Thymus (tissue), 11 donors: ENCODE measurements at regions not wholly inside any gene's neighbourhood (a gene's known extent, or its start where the extent isn't known, plus 50 kb on each side); places are given as distances from the start of the nearest gene placed in this dataset.

Experiments used
- DNase-seq, 9 donors: peaks; one replicate each; pipeline ENCODE4 v3.0.0-alpha.2; 2013; ENCODE audit warnings: low spot score in 9 of 9, low read depth in 6 of 9, missing footprints in 1 of 9
- H3K27ac ChIP-seq, 2 donors: one replicate each; pipeline ENCODE4 v1.5.1; 2013; ENCODE audit warnings: control low read depth in 1 of 2, low read depth in 1 of 2, low read length in 1 of 2, mild to moderate bottlenecking in 1 of 2, moderate library complexity in 1 of 2
- H3K27me3 ChIP-seq, 2 donors: one replicate each; pipeline ENCODE4 v1.5.1; 2013; ENCODE audit warnings: low read length in 1 of 2; ENCODE audit not compliant: control insufficient read depth in 2 of 2, insufficient read depth in 1 of 2
- H3K36me3 ChIP-seq, 2 donors: one replicate each; pipeline ENCODE4 v1.5.1; 2013; ENCODE audit warnings: low read length in 1 of 2, mild to moderate bottlenecking in 1 of 2, moderate library complexity in 1 of 2; ENCODE audit not compliant: control insufficient read depth in 2 of 2, insufficient read depth in 2 of 2
- H3K4me1 ChIP-seq, 2 donors: one replicate each; pipeline ENCODE4 v1.5.1; 2013; ENCODE audit warnings: low read length in 2 of 2; ENCODE audit not compliant: control insufficient read depth in 2 of 2, insufficient read depth in 2 of 2
- H3K4me3 ChIP-seq, 2 donors: one replicate each; pipeline ENCODE4 v1.5.1; 2013; ENCODE audit warnings: low read length in 2 of 2, control low read depth in 1 of 2, mild to moderate bottlenecking in 1 of 2
- H3K9me3 ChIP-seq, 2 donors: one replicate each; pipeline ENCODE4 v1.5.1; 2013; ENCODE audit warnings: low read length in 1 of 2, mild to moderate bottlenecking in 1 of 2; ENCODE audit not compliant: control insufficient read depth in 2 of 2, insufficient read depth in 1 of 2
- WGBS: extraction: QIAGEN DNeasy Blood & Tissue Kit; methylation state at CpG from one replicate; pipeline ENCODE4 v1.1.7; 2013; 5-methylcytosine and 5-hydroxymethylcytosine counted together
- donor health status: healthy.

DNA sequence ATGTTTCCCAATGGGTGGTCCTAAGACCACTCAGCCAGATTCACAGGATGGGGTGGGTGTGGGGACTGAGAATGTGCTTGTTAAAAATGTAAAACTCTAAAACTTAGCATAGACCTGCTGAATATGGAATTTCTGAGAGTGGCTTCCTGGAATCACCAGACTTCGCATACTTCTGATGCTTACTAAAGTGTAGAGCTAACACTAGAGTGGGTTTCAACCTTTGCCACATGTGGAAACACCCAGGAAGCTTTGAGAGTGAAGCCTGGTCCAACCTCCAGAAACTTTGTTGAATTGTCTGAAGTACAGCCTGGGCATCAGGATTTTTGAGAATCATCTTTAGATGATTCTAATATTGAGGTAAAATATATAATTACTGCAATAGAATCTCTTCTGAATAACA is 167.8 kb upstream of the EDNRA start:
- Histone ChIP-seq H3K27me3 (no peaks in the 10 kb centered on the region), H3K27ac (no peak overlapping the region), H3K4me3 (no peak overlapping the region), H3K4me1 (no peaks in the 10 kb centered on the region), H3K36me3 (no peaks in the 10 kb centered on the region), H3K9me3 (no peaks in the 10 kb centered on the region)
- 97% methylated on average over 1 of the region's 1 CpG for WGBS
- DNase-seq = no peak

DNA sequence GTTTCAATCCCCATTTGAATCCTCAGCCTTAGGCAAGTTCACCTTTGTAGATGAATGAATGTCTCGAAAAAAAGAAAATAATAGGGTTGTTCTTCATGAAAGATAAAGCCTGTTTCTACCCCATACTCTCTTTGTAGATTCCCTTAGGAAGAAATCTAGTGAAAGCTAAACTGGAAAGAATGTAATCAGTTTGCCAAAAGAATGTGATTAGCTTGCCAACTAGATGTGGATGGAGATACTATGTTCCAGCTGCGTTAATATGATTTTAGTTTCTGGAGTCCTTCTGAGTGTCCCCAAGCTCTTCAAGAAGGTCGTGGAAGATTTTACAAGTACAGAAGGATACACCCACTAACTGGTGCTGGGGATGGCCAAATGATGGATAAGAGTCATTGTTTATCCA is 162.3 kb upstream of the EDNRA start:
- Histone ChIP-seq H3K4me1 (no peaks in the 10 kb centered on the region), H3K27ac (no peak overlapping the region), H3K27me3 (no peaks in the 10 kb centered on the region), H3K9me3 (no peaks in the 10 kb centered on the region), H3K36me3 (no peaks in the 10 kb centered on the region), H3K4me3 (no peak overlapping the region)
- DNase-seq = no peak
- WGBS = 80% methylated on average over 3 of the region's 3 CpGs

DNA sequence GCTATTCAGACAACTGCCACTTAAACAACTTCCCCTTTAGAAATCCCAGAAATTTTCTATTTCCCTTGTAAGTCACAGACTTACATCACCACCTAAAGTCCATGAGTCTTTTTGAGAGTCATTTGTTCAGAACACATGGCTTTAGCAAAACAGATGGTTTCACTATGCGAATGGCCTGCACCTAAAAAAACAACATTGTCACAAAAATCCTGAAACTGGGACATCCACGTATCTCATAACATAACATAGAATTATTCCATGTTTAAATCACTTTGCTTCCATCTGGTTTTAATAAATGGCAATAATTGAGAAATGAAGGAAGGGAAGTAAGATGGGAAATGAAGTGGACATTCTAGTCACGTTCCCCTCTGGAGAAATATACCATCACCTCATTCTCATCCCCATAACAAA is 155.3 kb upstream of the EDNRA start:
- WGBS = 91% methylated on average over 3 of the region's 3 CpGs
- no peak overlapping the region for H3K27ac ChIP-seq
- H3K4me3 ChIP-seq = no peak overlapping the region
- DNase-seq = no peak
- no peaks in the 10 kb centered on the region for H3K9me3 ChIP-seq
- H3K36me3 ChIP-seq = no peaks in the 10 kb centered on the region
- H3K4me1 ChIP-seq = no peaks in the 10 kb centered on the region
- no peaks in the 10 kb centered on the region for H3K27me3 ChIP-seq

- Histone ChIP-seq H3K27ac (no peak overlapping the region), H3K36me3 (no peaks in the 10 kb centered on the region), H3K27me3 (no peaks in the 10 kb centered on the region), H3K4me1 (no peaks in the 10 kb centered on the region), H3K4me3 (no peak overlapping the region), H3K9me3 (no peaks in the 10 kb centered on the region)
- no peak for DNase-seq
Measured at GRCh38 chr4:147326591-147326990, 154.3 kb upstream of the EDNRA start.

- no peaks in the 10 kb centered on the region for H3K27me3 ChIP-seq
- no peak for DNase-seq
- H3K36me3 ChIP-seq = no peaks in the 10 kb centered on the region
- H3K4me3 ChIP-seq = no peak overlapping the region
- H3K4me1 ChIP-seq = no peaks in the 10 kb centered on the region
- 94% methylated on average over 2 of the region's 2 CpGs for WGBS
- H3K27ac ChIP-seq = no peak overlapping the region
- H3K9me3 ChIP-seq = no peaks in the 10 kb centered on the region
Measured at GRCh38 chr4:147327322-147327721, 153.6 kb upstream of the EDNRA start.

DNA sequence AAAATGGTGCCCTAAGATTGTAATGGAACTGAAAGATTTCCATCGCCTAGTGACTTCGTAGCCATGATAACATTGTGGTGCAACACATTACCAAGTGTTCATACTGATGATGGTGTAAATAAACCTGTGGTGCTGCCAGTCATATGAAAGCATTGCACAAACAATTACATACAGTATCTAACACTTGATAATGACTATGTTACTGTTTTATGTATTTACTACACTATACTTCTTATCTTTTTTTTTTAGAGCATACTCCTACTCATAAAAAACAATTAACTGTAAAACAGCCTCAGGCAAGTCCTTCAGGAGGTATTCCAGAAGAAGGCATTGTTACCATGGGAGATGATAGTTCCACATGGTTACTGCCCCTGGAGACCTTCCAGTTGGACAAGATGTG is 152.7 kb upstream of the EDNRA start:
- Histone ChIP-seq H3K27ac (no peak overlapping the region), H3K27me3 (no peaks in the 10 kb centered on the region), H3K9me3 (no peaks in the 10 kb centered on the region), H3K4me3 (no peak overlapping the region), H3K4me1 (no peaks in the 10 kb centered on the region), H3K36me3 (no peaks in the 10 kb centered on the region)
- no peak for DNase-seq
- 97% methylated on average over 2 of the region's 2 CpGs for WGBS

- no peaks in the 10 kb centered on the region for H3K9me3 ChIP-seq
- no peak for DNase-seq
- no peaks in the 10 kb centered on the region for H3K4me1 ChIP-seq
- H3K4me3 ChIP-seq = no peak overlapping the region
- no peak overlapping the region for H3K27ac ChIP-seq
- WGBS = 93% methylated on average over 8 of the region's 8 CpGs
- no peaks in the 10 kb centered on the region for H3K27me3 ChIP-seq
- H3K36me3 ChIP-seq = no peaks in the 10 kb centered on the region
Measured at GRCh38 chr4:147328756-147329446, 152.0 kb upstream of the EDNRA start.

DNA sequence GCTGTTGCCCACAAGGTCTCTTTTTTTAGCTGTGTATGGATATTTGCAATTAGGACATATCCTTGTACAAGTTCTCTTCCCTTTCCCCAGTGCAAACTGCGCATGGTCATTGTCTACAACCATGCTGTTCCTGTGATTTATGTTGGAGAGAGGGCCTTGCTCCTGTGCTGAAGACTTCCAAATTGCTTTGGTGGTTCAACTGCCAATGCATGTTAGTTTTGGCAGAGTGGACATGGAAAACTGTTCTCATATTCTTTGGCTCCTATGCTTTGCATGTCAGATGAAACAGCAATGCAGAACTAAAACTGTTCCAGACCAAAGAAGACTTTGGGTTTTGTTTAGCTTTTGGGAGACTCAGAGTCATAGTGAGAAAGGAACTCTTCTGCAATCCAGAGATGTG is 148.8 kb upstream of the EDNRA start:
- H3K36me3 ChIP-seq = no peaks in the 10 kb centered on the region
- H3K4me1 ChIP-seq = no peaks in the 10 kb centered on the region
- 79% methylated on average over 1 of the region's 1 CpG for WGBS
- DNase-seq = no peak
- H3K27ac ChIP-seq = no peak overlapping the region
- H3K4me3 ChIP-seq = no peak overlapping the region
- H3K9me3 ChIP-seq = no peaks in the 10 kb centered on the region
- no peaks in the 10 kb centered on the region for H3K27me3 ChIP-seq

GRCh38 chr4:147334478-147334877 is 146.4 kb upstream of the EDNRA start:
- Histone ChIP-seq H3K9me3 (no peaks in the 10 kb centered on the region), H3K36me3 (no peaks in the 10 kb centered on the region), H3K27ac (no peak overlapping the region), H3K4me3 (no peak overlapping the region), H3K4me1 (no peaks in the 10 kb centered on the region), H3K27me3 (no peaks in the 10 kb centered on the region)
- WGBS = 84% methylated on average over 1 of the region's 1 CpG
- DNase-seq = no peak

GRCh38 chr4:147335183-147335582 is 145.7 kb upstream of the EDNRA start:
- H3K9me3 ChIP-seq = no peaks in the 10 kb centered on the region
- no peak overlapping the region for H3K4me3 ChIP-seq
- no peak overlapping the region for H3K27ac ChIP-seq
- H3K27me3 ChIP-seq = no peaks in the 10 kb centered on the region
- no peak for DNase-seq
- H3K36me3 ChIP-seq = no peaks in the 10 kb centered on the region
- whole genome bisulfite sequencing = 97% methylated on average over 1 of the region's 1 CpG
- no peaks in the 10 kb centered on the region for H3K4me1 ChIP-seq
